ENCODE measurements at regions not wholly inside any gene's neighbourhood (a gene's known extent, or its start where the extent isn't known, plus 50 kb on each side); places are given as distances from the start of the nearest gene placed in this dataset.

- no peak overlapping the region for H3K4me3 ChIP-seq (ENCODE audit: low read length)
- no peak for TF ChIP-seq CTCF (IDR thresholded peaks at IDR 0.05; ENCODE audit: insufficient read depth, low read depth, low read length, missing control alignments)
- DNase-seq (ENCODE audit: low read depth) = peak; percentile 34
Observed at GRCh38 chrX:43166874-43167273, 388.9 kb upstream of the PPP1R2C start.

- H3K4me3 ChIP-seq (ENCODE audit: low read length) = no peak overlapping the region
- TF ChIP-seq CTCF (IDR thresholded peaks at IDR 0.05; ENCODE audit: insufficient read depth, low read depth, low read length, missing control alignments) = no peak
- DNase-seq (ENCODE audit: low read depth) = peak; percentile 4
Observed at GRCh38 chrX:43175434-43175833, 397.5 kb upstream of the PPP1R2C start.

- no peak for TF ChIP-seq CTCF (IDR thresholded peaks at IDR 0.05; ENCODE audit: insufficient read depth, low read depth, low read length, missing control alignments)
- H3K4me3 ChIP-seq (ENCODE audit: low read length) = no peak overlapping the region
- peak; percentile 31 for DNase-seq (ENCODE audit: low read depth)
Observed at GRCh38 chrX:43176686-43177085, 398.7 kb upstream of the PPP1R2C start.

GRCh38 chrX:43188296-43188695 is 410.3 kb upstream of the PPP1R2C start:
- no peak for DNase-seq (ENCODE audit: low read depth)
- TF ChIP-seq CTCF (IDR thresholded peaks at IDR 0.05; ENCODE audit: insufficient read depth, low read depth, low read length, missing control alignments) = no peak
- no peak overlapping the region for H3K4me3 ChIP-seq (ENCODE audit: low read length)

- no peak for DNase-seq (ENCODE audit: low read depth)
- no peak overlapping the region for H3K4me3 ChIP-seq (ENCODE audit: low read length)
- TF ChIP-seq CTCF (IDR thresholded peaks at IDR 0.05; ENCODE audit: insufficient read depth, low read depth, low read length, missing control alignments) = no peak
Observed at GRCh38 chrX:43211570-43211969, 433.6 kb upstream of the PPP1R2C start.

- DNase-seq (ENCODE audit: low read depth) = no peak
- no peak for TF ChIP-seq CTCF (IDR thresholded peaks at IDR 0.05; ENCODE audit: insufficient read depth, low read depth, low read length, missing control alignments)
- H3K4me3 ChIP-seq (ENCODE audit: low read length) = no peak overlapping the region
Observed at GRCh38 chrX:43218198-43218597, 437.9 kb upstream of the MAOA start.

- H3K4me3 ChIP-seq (ENCODE audit: low read length) = no peak overlapping the region
- no peak for TF ChIP-seq CTCF (IDR thresholded peaks at IDR 0.05; ENCODE audit: insufficient read depth, low read depth, low read length, missing control alignments)
- DNase-seq (ENCODE audit: low read depth) = peak; percentile 66
Observed at GRCh38 chrX:43224496-43224895, 431.6 kb upstream of the MAOA start.

Data from epithelial cell of esophagus (primary cell).